ENCODE measurements at regions not wholly inside any gene's neighbourhood (a gene's known extent, or its start where the extent isn't known, plus 50 kb on each side); places are given as distances from the start of the nearest gene placed in this dataset.

GRCh38 chr3:157695103-157695502 lies 191.9 kb upstream of the VEPH1 start:
- TF ChIP-seq ZNF274 (IDR thresholded peaks at IDR 0.05; ENCODE audit: low read depth, low read length) = no peak
- no peak for TF ChIP-seq YY1 (IDR thresholded peaks at IDR 0.05; ENCODE audit: insufficient read depth, insufficient read length)
- no peak for TF ChIP-seq SUZ12 (IDR thresholded peaks at IDR 0.05; ENCODE audit: extremely low read depth, insufficient read depth, insufficient read length)

Measured in NT2/D1 (cell line).